IMR-90 (cell line): ENCODE measurements at regions not wholly inside any gene's neighbourhood (a gene's known extent, or its start where the extent isn't known, plus 50 kb on each side); places are given as distances from the start of the nearest gene placed in this dataset.

Experiments used
- ATAC-seq: fragments of 200-7000 bp; cut with Tn5 transposase; 2 replicates; pipeline ENCODE4 v1.9.1; 2020; ENCODE audit warnings: low read depth, mild to moderate bottlenecking, moderate library complexity
- BruUV-seq: library from RNA; stranded (reverse); fragments of 400-500 nt; replicated peaks from 2 replicates; lab custom pipeline; 2021; lab: Mats Ljungman, UMichigan
- CTCF ChIA-PET: fragments of 300-600 bp; formaldehyde crosslinking; extraction: SDS; loops from one replicate; lab custom pipeline; 2021; ENCODE audit warnings: antibody characterized with exemption; lab: Yijun Ruan, JAX
- POLR2A ChIA-PET: fragments of 300-600 bp; sonication (Branson Sonifier 250); formaldehyde crosslinking; loops from one replicate; lab custom pipeline; 2022; ENCODE audit warnings: antibody characterized with exemption; ENCODE audit not compliant: unreplicated experiment; lab: Charles Lee
- DNase-seq: peaks from one replicate; pipeline ENCODE4 v3.0.0; 2013
- H2AFZ ChIP-seq: replicated peaks from 2 replicates; pipeline ENCODE3; 2013; ENCODE audit warnings: low read length, mild to moderate bottlenecking; ENCODE audit not compliant: poor library complexity
- H2AK5ac ChIP-seq: 2 replicates; pipeline ENCODE4 v1.6.1; 2013; ENCODE audit warnings: low read depth, low read length, inconsistent platforms
- H2AK9ac ChIP-seq: replicated peaks from 2 replicates; pipeline ENCODE3; 2013; ENCODE audit warnings: mild to moderate bottlenecking, low read depth, low read length, moderate library complexity; ENCODE audit not compliant: poor library complexity
- H2BK120ac ChIP-seq: 2 replicates; pipeline ENCODE4 v1.6.1; 2013; ENCODE audit warnings: low read depth, low read length, inconsistent platforms
- H2BK15ac ChIP-seq: 3 replicates; pipeline ENCODE4 v1.6.1; 2013; ENCODE audit warnings: low read depth, low read length, inconsistent platforms
- H2BK20ac ChIP-seq: 2 replicates; pipeline ENCODE4 v1.6.1; 2013; ENCODE audit warnings: low read depth, mild to moderate bottlenecking, inconsistent platforms, low read length, moderate library complexity
- H2BK5ac ChIP-seq: 2 replicates; pipeline ENCODE4 v1.6.1; 2013; ENCODE audit warnings: mild to moderate bottlenecking, low read depth, low read length, inconsistent platforms; ENCODE audit not compliant: poor library complexity, severe bottlenecking
- H3K14ac ChIP-seq: replicated peaks from 2 replicates; pipeline ENCODE4 v1.6.1; 2013; ENCODE audit warnings: low read depth, low read length, inconsistent platforms
- H3K18ac ChIP-seq: 2 replicates; pipeline ENCODE4 v1.6.1; 2013; ENCODE audit warnings: low read depth, low read length, control low read depth
- H3K23ac ChIP-seq: 2 replicates; pipeline ENCODE4 v1.6.1; 2013; ENCODE audit warnings: low read depth, low read length, inconsistent platforms
- H3K27ac ChIP-seq: 2 replicates; pipeline ENCODE4 v1.5.1; 2013; ENCODE audit warnings: mild to moderate bottlenecking, control low read depth, low read length; ENCODE audit not compliant: insufficient read depth
- H3K27me3 ChIP-seq: 2 replicates; pipeline ENCODE4 v1.6.1; 2013; ENCODE audit warnings: low read length; ENCODE audit not compliant: control insufficient read depth, insufficient read depth
- H3K36me3 ChIP-seq: 2 replicates; pipeline ENCODE4 v1.6.1; 2013; ENCODE audit warnings: low read length, mixed read lengths; ENCODE audit not compliant: control insufficient read depth, insufficient read depth
- H3K4ac ChIP-seq: 2 replicates; pipeline ENCODE4 v1.6.1; 2013; ENCODE audit warnings: low read depth, low read length, inconsistent platforms
- H3K4me1 ChIP-seq: 2 replicates; pipeline ENCODE4 v1.6.1; 2013; ENCODE audit warnings: low read length, mixed read lengths; ENCODE audit not compliant: control insufficient read depth, insufficient read depth
- H3K4me2 ChIP-seq: 2 replicates; pipeline ENCODE4 v1.6.1; 2013; ENCODE audit warnings: low read depth, mild to moderate bottlenecking, control low read depth, low read length, moderate library complexity
- H3K4me3 ChIP-seq: 2 replicates; pipeline ENCODE4 v1.5.1; 2013; ENCODE audit warnings: low read depth, mild to moderate bottlenecking, control low read depth, low read length, moderate library complexity; ENCODE audit not compliant: insufficient read depth
- H3K56ac ChIP-seq: 2 replicates; pipeline ENCODE4 v1.6.1; 2013; ENCODE audit warnings: low read length, inconsistent platforms; ENCODE audit not compliant: insufficient read depth; ENCODE audit errors: extremely low read depth
- H3K79me1 ChIP-seq, 2 experiments: 2 replicates each; pipeline ENCODE4 v1.6.1; 2013; ENCODE audit warnings: low read length in 2 of 2, inconsistent platforms in 1 of 2, low read depth in 1 of 2
- H3K9ac ChIP-seq: 2 replicates; pipeline ENCODE4 v1.6.1; 2013; ENCODE audit warnings: low read depth, low read length, control low read depth
- H3K9me1 ChIP-seq: 2 replicates; pipeline ENCODE4 v1.6.1; 2013; ENCODE audit warnings: low read length, inconsistent platforms; ENCODE audit not compliant: insufficient read depth
- H3K9me3 ChIP-seq: 2 replicates; pipeline ENCODE4 v1.6.1; 2013; ENCODE audit warnings: low read length; ENCODE audit not compliant: control insufficient read depth, insufficient read depth
- H4K20me1 ChIP-seq: 2 replicates; pipeline ENCODE4 v1.6.1; 2013; ENCODE audit warnings: low read length, inconsistent platforms; ENCODE audit not compliant: insufficient read depth
- H4K5ac ChIP-seq: 2 replicates; pipeline ENCODE4 v1.6.1; 2013; ENCODE audit warnings: mild to moderate bottlenecking, low read depth, low read length, control low read depth
- H4K8ac ChIP-seq, 2 experiments: 2 replicates each; pipeline ENCODE4 v1.6.1; 2013; ENCODE audit warnings: low read depth in 2 of 2, low read length in 2 of 2, control low read depth in 1 of 2, inconsistent platforms in 1 of 2
- H4K91ac ChIP-seq: 2 replicates; pipeline ENCODE4 v1.6.1; 2013; ENCODE audit warnings: low read depth, low read length, inconsistent platforms; ENCODE audit not compliant: insufficient read depth
- FOS ChIP-seq: fragments of 150-350 bp; IDR thresholded peaks from 2 replicates; pipeline ENCODE4 v1.6.1; 2016; ENCODE audit warnings: low read depth, low read length
- MAZ ChIP-seq: IDR thresholded peaks from 2 replicates; pipeline ENCODE4 v1.6.1; 2012; ENCODE audit warnings: low read depth, mild to moderate bottlenecking, low read length, improper control_type of control experiment, moderate library complexity, borderline replicate concordance
- POLR2A ChIP-seq: IDR thresholded peaks from 2 replicates; pipeline ENCODE4 v1.6.1; 2012; ENCODE audit warnings: mild to moderate bottlenecking, low read depth, low read length
- RFX5 ChIP-seq: IDR thresholded peaks from 2 replicates; pipeline ENCODE4 v1.8.0; 2012; ENCODE audit warnings: low read depth, mild to moderate bottlenecking, low read length, moderate library complexity
- WGBS, 2 experiments: methylation state at CpG; one replicate each; pipeline versions ENCODE4 v1.1.5 to v1.1.7; 2013; ENCODE audit warnings: missing lambda C conversion rate in 2 of 2; ENCODE audit not compliant: insufficient read length in 1 of 2; ENCODE audit errors: extremely low coverage in 2 of 2; 5-methylcytosine and 5-hydroxymethylcytosine counted together
- dilution Hi-C: fragments of 300-500 bp; cut with HindIII; formaldehyde crosslinking; loops from one replicate; pipeline ENCODE4 v1.14.3; 2018; ENCODE audit warnings: low sequenced_read_pairs; ENCODE audit not compliant: unreplicated experiment
- in situ Hi-C: fragments of 300-500 bp; cut with MboI; formaldehyde crosslinking; loops from 3 replicates; pipeline ENCODE4 v1.14.3; 2019; ENCODE audit warnings: low sequenced_read_pairs, inconsistent platforms, mixed read lengths
- intact Hi-C: fragments of 100-400 bp; cut with micrococcal nuclease; formaldehyde crosslinking; loops from 2 replicates; pipeline ENCODE4 v1.10.0; 2022

GRCh38 chr11:33455867-33456463 lies 198.8 kb downstream of the HIPK3 start:
- intact Hi-C loops (no loop called here), in situ Hi-C loops (no loop called here), dilution Hi-C loops (no loop called here)
- DNase-seq (no peak), ATAC-seq (no peak)
- Histone ChIP-seq H2AK9ac (no peak overlapping the region), H2BK15ac (no peak overlapping the region), H3K9me1 (0 out of 2 replicates have a peak, but pooled peaks cover 3% of the 10 kb centered on the region), H2AFZ (no peak overlapping the region), H3K56ac (no peak overlapping the region), H3K4me3 (no peak overlapping the region), H3K36me3 (no peaks in the 10 kb centered on the region), H3K9ac (no peak overlapping the region), H4K20me1 (no peaks in the 10 kb centered on the region), H3K79me1 (peaks cover 7 to 44% of the 10 kb centered on the region in 2 experiments; a peak in 3 of 4 replicates), H2AK5ac (no peak overlapping the region), H4K8ac (no peak overlapping the region), H3K9me3 (no peaks in the 10 kb centered on the region), H3K14ac (no peak overlapping the region), H3K23ac (no peak overlapping the region), H4K91ac (no peak overlapping the region), H3K27ac (no peak overlapping the region), H3K4me2 (no peak overlapping the region), H3K27me3 (no peaks in the 10 kb centered on the region; the same call in 1 of the 2 replicates), H3K18ac (no peak overlapping the region), H2BK20ac (no peak overlapping the region), H3K4me1 (peaks cover 2% of the 10 kb centered on the region), H2BK5ac (no peak overlapping the region), H4K5ac (no peak overlapping the region), H2BK120ac (no peak overlapping the region), H3K4ac (no peak overlapping the region)
- WGBS, 2 experiments: 89% methylated on average over 3 of the region's 4 CpGs; no CpG with 5 or more reads in 1 of the 2 experiments
- CTCF ChIA-PET: interaction anchor here (0.6 to 0.7 kb wide), 2 partner anchors 22 to 165 kb away, joined by 3 read pairs; no protein-coding TSS in a partner anchor
- BruUV-seq: no TSS peak
- POLR2A ChIA-PET: no interaction called here
- TF ChIP-seq MAZ: no peak
- no peak for TF ChIP-seq RFX5
- no peak for TF ChIP-seq FOS
- TF ChIP-seq POLR2A: no peak
